ENCODE measurements at regions not wholly inside any gene's neighbourhood (a gene's known extent, or its start where the extent isn't known, plus 50 kb on each side); places are given as distances from the start of the nearest gene placed in this dataset.
"Not testable (repeated sequence)": the region's sequence is repeated elsewhere in the genome, so short reads cannot be mapped to it uniquely, and the experiment has no call there.

DNA sequence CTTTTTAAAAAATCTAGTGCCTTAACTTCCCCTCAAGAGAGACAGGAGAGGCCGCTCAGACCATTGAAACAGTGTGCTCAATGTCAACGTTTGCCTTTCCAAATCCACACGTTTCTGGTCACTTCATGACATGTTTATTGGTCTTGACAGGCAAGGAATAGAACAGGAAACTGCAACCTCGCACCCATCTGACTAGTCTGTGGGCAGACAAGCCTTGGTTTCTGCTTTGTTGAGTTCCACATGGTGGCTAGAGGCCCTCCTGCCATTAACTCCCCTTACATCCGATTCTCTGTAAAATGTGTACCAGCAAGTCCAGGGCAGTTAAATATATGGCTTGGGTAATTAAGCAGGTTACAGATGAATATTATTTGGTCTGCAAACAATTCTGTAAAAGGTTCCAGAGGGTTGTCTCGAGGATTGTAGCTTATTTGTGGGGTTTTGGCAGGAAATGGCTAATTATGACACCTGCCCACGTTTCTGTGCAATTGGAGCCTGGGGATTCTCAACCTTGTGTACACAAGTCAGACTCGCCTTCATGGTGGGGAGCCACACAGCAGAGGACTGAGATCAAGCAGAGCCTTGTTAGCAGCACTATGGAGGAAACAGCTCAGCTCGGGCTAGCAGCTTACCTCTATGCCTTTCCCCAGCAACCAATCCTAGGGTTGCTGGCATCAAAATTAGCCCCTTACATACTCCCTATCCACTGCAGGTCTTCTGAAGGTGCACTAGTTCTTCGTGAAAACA lies 317.5 kb upstream of the IGF1R start:
- no peak for DNase-seq (ENCODE audit: low spot score)

DNA sequence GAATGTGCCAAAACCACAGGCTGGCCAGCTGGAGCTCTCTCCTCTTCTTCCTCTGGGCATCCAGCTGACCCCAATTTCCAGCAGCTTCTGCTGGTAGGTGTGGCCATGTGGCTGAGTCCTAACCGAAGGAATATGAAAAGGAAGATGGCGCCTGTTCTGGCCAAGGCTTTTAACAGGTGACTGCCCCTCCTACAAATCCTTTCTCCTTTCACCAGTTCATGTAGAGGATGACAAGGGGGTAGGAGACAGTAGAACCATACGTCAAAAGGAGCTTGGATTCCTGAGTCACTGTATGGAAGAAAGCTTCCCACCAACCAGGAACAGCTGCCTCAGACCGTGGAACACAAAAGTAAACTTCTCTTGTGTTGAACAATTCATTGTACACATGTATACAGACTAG lies 316.7 kb upstream of the IGF1R start:
- DNase-seq (ENCODE audit: low spot score): no peak

DNA sequence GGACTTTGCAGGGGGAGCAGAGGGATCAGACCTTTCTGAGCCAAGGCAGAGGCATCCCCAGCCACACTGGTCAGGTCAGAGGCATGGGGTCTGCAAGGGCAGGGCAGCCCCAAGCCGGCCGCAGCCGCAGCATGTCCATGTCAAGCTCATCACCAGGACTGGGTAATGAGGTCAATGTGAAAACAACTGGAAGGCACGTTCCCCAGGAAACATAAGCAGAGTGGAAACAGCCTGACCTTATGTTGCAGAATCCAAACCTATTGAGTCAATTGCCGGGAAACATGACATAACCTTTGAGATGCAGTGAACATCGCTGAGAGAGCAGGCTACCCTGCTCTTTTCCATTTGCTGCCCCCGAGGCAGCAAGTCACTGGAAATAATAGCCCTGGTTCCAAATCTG lies 315.1 kb upstream of the IGF1R start:
- DNase-seq (ENCODE audit: low spot score): no peak

DNA sequence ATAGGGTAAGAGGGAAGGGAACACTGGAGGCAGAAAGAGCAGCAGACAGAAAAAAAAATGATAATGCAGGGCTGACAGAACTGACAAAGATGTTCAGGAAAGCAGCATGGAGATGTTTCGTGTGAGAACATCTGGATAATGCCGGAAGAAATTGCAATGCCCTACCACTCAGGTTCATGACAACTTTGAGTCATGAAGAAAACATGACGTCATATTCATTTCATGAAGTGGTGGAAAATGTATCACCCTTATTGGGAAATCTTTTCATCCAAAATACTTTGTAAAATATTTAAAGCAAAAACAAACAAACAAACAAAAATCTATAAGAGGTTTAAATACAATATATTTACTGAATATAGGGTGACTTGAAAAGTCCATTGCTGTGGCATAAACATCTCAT lies 305.4 kb upstream of the IGF1R start:
- DNase-seq (ENCODE audit: low spot score): no peak

DNA sequence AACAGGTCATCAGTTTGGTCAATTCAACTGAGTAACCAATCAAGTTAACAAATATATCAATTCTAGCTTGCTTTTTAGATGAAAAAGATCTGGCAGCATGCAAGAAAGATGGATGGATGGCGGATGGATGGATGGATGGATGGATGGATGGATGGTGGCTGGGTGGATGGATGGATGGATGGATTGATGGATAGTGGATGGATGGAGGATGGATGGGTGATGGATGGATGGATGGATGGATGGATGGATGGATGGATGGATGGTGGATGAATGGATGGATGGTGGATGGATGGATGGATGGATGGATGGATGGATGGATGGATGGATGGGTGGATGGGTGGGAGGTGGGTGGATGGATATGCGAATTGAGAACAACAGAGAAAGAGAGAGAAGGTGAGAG lies 303.7 kb upstream of the IGF1R start:
- no peak for DNase-seq (ENCODE audit: low spot score)

DNA sequence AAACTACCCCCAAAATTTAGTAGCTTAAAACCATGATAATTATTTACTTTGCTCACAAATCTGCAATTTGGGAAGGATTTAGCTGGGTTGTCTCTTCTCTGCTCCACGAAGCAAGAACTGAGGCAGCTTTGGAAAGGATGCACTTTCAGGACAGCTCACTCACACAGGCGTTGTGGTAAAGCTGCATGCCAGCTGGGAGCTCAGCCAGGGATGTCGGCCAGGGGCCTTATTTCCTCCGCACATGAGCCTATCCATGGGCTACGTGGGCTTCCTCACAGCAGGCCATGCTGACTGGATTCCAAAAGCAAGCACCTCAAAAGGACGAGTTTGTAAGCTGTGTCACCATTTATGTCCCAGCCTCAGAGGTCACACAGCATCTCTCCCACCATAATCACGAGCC lies 301.3 kb upstream of the IGF1R start:
- no peak for DNase-seq (ENCODE audit: low spot score)

DNA sequence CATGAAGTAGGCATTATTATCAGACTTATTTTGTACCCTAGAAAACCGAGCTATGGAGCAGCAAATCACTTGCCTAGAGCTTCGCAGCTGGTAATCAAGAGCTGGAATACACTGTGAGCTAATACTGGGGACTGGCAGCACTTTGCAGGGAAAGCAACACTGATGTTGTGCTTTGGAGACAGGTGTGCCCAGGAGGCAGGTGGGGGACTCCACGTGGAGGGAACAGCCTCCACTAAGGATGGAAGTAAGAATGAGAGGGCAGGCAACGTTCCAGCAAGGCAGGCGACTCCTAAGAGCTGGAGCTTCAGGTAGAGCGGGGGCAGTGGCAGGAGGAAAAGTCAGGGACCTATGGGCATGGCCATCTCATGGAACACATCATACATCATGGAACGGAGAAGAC lies 300.5 kb upstream of the IGF1R start:
- DNase-seq (ENCODE audit: low spot score): no peak

DNA sequence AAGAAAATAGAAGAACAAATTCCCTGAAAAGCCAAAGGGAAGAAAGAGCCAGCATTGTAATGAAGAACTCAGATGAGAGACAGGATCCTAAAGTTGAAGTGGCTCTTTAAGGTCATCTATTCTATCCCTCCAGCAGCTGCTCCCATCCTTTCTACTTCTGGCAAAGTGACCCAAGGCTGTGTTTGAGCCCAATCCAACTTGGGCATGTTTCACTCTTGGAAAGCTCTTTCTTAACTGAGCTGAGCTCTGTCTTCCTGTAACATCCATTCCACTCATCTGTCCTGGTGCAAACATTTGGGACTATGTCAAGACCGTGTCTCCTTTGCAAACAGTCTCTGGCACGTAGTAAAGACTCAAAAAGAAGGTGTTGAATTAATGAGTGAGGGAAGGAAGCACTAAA lies 298.1 kb upstream of the IGF1R start:
- no peak for DNase-seq (ENCODE audit: low spot score)

DNA sequence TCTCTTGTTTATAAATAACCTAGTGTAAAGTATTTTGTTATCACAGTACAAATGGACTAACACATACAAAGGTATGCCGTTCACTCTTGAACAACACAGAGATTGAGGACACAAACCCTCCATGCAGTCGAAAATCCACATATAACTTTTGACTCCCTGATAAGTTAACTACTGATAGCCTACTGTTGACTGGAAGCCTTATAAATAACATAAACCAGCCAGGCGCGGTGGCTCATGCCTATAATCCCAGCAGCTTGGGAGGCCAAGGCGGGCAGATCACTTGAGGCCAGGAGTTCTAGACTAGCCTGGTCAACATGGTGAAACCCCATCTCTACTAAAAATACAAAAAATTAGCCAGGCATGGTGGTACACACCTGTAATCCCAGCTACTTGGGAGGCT lies 290.1 kb upstream of the IGF1R start:
- DNase-seq (ENCODE audit: low spot score): not testable (repeated sequence)

DNA sequence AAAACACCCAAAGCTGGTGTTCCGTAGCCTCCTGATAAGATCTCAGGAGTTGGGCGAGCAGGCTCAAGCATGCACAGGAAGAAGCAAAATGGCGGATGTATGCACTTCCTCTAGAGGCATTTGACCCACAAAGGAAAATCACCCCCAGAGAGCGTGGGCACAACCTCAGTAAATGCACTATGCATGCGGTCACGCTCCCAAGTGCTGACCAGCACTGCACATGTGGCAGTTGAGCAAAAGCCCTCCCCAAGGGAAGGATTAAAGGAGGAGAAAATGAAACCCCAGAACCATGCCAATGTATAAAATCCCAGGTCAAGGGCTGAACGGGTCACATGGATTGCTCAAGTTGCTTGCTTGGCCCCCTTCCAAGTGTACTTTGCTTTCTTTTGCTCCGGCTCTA lies 289.4 kb upstream of the IGF1R start:
- no peak for DNase-seq (ENCODE audit: low spot score)

DNA sequence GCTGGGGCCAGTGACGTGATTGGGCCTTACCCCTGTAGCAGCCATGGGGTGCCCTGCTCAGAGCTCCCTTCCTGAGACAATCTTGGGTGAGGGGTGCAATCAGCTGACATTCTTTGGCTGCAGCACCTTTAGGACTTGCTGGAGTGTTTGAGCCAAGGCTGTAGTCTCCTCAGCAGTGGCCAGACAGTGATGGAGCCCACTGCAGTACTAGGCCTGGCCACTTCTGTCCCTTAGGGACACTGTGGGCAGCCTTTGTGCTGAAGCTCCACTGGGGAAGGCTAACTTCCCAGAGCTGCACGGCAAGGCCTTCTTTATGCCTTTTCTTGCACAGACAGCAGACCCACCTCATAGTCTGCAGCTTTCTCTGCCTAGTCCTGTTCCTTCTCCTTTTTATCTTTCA lies 284.9 kb upstream of the IGF1R start:
- DNase-seq (ENCODE audit: low spot score): no peak

DNA sequence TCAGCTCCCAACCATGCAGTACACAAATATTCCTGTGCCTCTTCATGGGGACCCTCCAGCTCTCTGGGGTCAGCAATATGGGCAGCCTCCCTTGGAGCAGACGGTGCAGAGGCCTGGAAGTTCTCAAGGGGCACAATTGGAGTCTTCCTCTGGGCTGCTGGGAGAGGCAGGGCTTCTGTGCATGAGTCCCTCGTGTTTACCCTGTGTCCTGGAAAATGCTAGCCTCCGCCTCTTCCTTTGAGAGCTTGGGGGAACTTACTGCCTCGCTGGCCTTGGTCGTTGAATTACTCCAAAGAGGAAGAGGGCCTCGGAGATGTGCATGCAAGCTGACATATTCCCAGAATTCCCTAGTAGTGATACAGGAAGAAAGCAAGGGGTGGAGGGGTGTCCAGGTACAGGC lies 284.4 kb upstream of the IGF1R start:
- DNase-seq (ENCODE audit: low spot score): no peak

DNA sequence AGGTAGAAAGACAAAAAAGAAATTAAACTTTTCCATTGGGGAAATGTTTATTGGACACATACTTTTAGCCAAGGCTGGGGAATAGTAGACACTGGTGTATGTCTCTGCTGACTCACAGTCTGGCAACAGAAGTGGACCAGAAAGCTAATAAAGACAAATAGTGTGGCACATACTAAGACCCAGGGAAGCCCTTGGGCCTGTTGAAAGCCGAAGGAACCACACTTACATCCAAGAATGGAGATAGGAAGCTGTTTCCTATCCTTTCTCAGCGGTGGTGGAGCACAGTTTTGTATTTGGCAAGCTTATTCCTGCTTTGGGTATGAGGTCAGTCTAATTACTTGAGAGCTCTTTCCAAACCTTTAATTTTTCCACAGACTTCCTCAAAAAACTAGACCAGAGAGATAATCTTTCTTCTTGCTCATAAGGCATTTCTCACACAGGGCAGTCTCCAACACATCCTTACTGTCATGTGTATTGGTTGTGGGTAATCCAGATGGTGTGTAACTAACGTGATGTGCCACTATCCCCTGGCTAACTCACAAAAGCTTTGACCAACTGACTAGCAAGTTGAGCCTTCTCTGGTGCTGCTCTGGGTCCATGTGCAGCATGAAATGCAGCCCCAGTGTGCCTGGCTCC lies 279.1 kb upstream of the IGF1R start:
- DNase-seq (ENCODE audit: low spot score): no peak

DNA sequence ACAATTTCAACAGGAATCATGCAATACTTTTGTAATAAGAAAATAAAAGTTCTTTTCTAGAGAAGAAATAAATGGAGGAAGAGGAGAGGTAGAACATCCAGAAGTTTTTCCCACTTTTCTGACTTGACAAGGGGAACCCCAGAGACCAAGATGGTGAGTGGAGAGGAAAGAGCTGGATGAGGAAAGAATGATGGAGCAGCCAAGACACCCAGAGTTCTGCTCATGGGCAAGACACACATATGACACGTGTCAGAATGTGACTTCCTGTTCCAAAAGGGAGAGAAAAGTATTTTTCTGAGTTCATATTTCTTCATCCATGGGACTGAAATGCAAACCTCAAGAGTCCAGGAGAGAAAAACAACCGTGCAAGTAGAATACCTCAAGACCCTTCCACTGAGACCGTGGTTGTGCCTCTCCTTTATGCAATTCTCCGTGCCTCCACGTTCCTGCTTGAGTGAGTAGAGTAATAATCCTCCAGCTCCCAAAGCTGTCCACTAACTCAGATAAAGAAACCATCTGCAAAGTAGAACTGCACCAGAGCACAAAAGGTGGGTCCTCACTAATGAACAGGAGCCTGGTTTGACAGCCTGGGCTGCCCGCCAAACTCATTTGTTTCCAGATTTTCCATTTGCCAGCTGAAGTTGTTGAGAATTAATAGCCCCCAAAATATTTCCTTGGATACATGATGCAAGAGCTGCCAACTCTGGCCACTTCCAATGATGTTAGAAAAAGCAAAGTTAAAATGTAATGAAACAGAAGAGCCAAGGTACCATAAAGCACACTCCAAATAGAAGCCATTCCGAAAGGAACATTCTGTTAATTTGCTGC lies 272.6 kb upstream of the IGF1R start:
- peak; percentile 15 for DNase-seq (ENCODE audit: low spot score)

DNA sequence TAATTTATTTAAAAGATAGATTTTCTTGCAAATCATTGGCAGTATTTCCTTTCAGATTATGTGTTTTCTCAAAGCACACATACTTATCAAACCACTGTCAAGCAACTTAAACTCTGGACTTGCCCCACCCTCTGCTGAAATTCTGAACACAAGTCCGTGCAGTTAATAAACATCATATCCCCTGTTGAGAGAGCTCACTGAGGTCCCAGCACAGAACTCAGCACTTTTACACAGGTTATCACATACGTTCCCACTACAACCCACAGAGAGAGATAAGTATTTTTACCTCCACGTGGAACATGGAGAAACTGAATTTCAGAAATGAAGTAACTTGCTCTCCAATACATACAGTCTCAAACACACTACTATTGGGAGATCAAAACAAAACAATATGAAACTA lies 267.6 kb upstream of the IGF1R start:
- DNase-seq (ENCODE audit: low spot score): no peak

DNA sequence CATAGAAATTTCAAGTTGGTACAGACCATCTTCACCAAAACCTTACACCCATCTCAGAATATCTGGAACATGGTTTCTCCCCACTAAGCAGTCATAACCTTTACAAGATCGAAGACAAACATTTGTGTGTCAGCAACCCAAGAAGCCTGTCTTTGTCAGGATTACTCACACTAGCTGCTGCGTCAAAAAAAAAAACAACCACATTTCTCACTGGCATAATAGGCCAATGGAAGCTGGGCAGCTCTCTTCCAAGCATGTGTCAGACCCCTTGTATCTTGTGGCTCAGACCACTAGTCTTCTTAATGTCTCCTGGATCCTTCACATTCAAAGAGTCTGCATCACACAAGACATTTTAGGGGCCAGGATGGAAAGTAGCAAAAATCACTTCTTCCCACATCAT lies 266.9 kb upstream of the IGF1R start:
- DNase-seq (ENCODE audit: low spot score): no peak

DNA sequence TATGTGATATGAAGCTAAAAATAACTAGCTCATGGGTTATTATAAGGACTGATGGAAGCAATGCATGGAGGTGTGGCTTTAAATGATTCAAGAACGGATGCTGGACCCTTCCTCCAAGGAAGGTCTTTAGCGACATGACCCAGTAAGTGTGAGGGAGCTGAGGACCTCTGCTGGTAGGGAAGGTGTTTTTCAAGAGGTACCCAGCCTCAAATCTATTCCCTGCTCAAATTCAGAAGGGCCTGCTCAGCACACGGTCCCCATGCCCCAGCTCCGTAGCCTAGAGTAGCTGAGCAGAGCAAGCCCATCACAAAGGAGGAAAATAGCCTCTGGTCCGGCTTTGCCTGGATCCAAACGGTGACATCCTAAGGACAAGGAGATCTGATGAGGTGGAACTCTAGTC lies 266.2 kb upstream of the IGF1R start:
- no peak for DNase-seq (ENCODE audit: low spot score)

DNA sequence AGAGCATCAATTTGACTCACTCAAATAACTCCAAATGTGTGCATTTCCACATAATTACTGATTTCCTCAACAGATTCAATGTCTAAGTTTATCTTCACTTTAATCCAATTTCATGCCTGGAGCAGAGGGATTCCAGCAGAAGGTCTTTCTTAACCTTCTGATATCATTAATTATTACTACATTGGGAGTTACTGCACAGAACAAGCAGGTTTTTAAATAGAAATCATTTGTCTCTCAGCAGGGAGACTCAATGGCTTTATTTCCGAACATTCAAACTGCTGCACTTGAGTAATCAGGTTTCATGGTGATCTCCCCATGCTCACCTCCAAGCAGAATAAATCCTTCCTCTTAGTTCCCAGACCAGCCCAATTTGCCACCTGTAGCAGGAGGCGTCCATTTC lies 264.8 kb upstream of the IGF1R start:
- no peak for DNase-seq (ENCODE audit: low spot score)

DNA sequence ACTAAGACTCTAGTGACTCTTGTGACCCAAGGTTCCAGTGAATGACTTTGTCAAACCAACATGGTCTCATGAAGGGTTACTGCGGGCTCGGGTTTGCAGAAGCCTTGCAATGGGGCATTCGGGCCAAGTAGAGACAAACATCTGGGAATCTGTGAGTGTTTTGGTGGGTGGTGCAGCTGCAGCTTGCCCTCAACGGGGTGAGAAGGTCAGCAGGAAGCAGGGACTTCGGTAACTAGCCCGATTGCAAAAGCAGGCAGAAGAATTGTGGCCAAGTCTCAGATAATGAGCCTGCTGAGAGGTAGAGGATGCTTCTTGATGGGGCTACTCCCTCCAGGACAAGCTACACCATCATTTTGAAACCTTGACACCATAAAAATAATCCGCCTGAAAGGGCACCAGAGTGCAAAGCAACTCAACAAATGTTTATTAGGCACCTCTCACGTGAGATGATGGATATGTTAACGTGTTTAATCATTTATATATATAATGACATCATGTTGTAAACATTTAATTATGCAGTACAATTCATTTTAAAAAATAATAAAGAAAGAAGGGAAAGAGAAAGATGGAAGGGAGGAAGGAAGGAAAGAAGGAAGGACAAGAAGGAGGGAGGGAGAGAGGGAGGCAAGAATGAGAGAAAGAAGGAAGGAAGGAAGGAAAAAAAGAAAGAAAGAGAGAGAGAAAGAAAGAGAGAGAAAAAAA lies 263.9 kb upstream of the IGF1R start:
- DNase-seq (ENCODE audit: low spot score): no peak

DNA sequence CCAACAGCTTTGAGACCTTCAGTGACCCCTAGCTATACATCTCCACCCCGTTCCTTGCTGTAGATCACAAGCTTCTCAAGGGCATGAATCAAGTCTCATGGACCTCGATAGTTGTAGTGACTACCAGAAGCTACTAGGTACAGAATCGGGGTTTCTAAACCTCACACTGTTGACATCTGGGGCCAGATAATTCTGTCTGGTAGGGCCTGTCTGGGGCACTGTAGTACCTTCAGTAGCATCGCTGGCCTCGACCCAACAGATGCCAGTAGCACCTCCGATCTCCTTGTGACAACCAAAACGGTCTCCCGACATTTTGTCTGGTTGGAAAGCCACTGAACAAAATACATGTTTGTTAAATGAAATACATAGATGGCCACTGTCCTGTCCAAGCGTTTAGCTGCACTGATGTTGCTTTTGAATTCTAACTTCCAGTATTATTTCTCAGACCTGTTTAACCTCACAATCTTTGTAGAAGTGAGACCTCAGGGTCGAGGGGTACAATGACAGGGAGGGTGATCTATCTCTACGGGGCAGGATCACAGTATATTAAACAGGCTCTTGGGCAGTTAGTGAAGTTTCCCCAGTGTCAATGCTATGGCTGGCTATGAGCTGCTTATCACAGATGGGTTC lies 262.5 kb upstream of the IGF1R start:
- DNase-seq (ENCODE audit: low spot score): no peak

DNA sequence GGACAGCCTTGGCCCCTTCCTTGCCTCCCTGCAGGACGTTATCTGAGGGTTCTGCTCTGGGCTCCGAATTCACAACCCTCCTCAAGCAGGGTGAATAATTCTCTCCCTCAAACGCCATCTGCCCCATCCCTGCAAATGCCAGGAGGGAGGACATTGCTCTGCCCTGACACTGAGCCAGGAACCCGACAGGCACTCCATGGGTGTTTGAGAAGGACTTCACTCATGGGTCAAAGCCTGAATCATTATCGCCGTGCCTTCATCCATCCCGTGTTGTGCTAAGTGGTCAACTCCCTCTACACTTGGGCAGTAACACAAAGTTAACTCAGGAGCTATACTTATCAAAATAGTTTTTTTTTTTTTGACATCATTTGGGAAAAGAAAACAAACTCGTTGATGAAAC lies 261.8 kb upstream of the IGF1R start:
- no peak for DNase-seq (ENCODE audit: low spot score)

DNA sequence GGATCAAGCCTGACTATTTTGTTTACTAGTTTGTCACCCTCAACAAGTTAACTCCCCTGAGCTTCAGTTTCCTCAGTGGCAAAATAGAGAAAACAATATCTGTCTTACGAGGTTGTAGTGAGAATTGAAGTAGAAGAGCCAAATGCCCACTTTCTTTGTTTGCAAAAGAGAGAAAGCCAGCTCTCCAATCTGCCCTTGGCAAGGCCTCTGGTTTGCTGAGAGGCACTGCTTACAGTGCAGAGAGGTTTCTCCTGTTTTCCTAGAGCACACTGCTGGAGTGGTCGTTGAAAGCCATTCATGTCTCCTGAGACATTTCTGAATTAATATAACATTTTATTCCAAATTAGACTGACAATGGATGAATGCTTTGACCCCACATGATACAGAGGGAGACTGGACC lies 260.5 kb upstream of the IGF1R start:
- DNase-seq (ENCODE audit: low spot score): no peak

Data from globus pallidus (tissue), 1 donor.